CD4-positive, alpha-beta T cell (primary cell): ENCODE measurements at regions not wholly inside any gene's neighbourhood (a gene's known extent, or its start where the extent isn't known, plus 50 kb on each side); places are given as distances from the start of the nearest gene placed in this dataset.
"Not testable (repeated sequence)": the region's sequence is repeated elsewhere in the genome, so short reads cannot be mapped to it uniquely, and the experiment has no call there.

Experiments
- ATAC-seq: fragments of 200-7000 bp; cut with Tn5 transposase; one replicate; pipeline ENCODE4 v1.10.0; 2022; ENCODE audit warnings: mild to moderate bottlenecking; ENCODE audit not compliant: poor library complexity
- CTCF ChIA-PET: fragments of 350-600 bp; sonication (Branson Sonifier 250); formaldehyde crosslinking; loops from one replicate; lab custom pipeline; 2021; ENCODE audit warnings: antibody characterized with exemption, inconsistent platforms; lab: Charles Lee
- POLR2A ChIA-PET: fragments of 350-600 bp; sonication (Branson Sonifier 250); formaldehyde crosslinking; loops from one replicate; lab custom pipeline; 2021; ENCODE audit warnings: antibody characterized with exemption, inconsistent platforms; lab: Charles Lee
- DNase-seq, 14 experiments: peaks; one replicate each; pipeline ENCODE4 v3.0.0-alpha.2; 2013 to 2020; ENCODE audit warnings: mixed read lengths in 2 of 14
- H3K27ac ChIP-seq, 2 donors: one replicate each; pipeline versions ENCODE4 v1.5.1 to v1.7.0; 2013; ENCODE audit warnings: low read length in 2 of 2, low read depth in 1 of 2, mild to moderate bottlenecking in 1 of 2
- H3K27me3 ChIP-seq, 2 experiments: 1 replicate in 1 of 2; 2 replicates in 1 of 2; pipeline versions ENCODE4 v1.6.1 to v1.7.0; 2013; ENCODE audit warnings: low read length in 2 of 2, control low read depth in 1 of 2, mild to moderate bottlenecking in 1 of 2, moderate library complexity in 1 of 2; ENCODE audit not compliant: insufficient read depth in 2 of 2, control insufficient read depth in 1 of 2
- H3K36me3 ChIP-seq: one replicate; pipeline ENCODE4 v1.6.1; 2013; ENCODE audit warnings: low read length, control low read depth; ENCODE audit not compliant: insufficient read depth
- H3K4me1 ChIP-seq: one replicate; pipeline ENCODE4 v1.6.1; 2013; ENCODE audit warnings: low read length, control low read depth; ENCODE audit not compliant: insufficient read depth
- H3K4me3 ChIP-seq: one replicate; pipeline ENCODE4 v1.5.1; 2013; ENCODE audit warnings: mild to moderate bottlenecking, low read length, moderate library complexity
- H3K9me3 ChIP-seq, 2 experiments: 1 replicate in 1 of 2; 2 replicates in 1 of 2; pipeline versions ENCODE4 v1.6.1 to v1.7.0; 2013; ENCODE audit warnings: low read length in 2 of 2, mild to moderate bottlenecking in 2 of 2, control low read depth in 1 of 2, moderate library complexity in 1 of 2; ENCODE audit not compliant: control insufficient read depth in 1 of 2, insufficient read depth in 1 of 2
- H3K27ac Mint-ChIP-seq: one replicate; pipeline ENCODE4 v1.8.0; 2020; ENCODE audit warnings: mixed read lengths
- H3K27me3 Mint-ChIP-seq: one replicate; pipeline ENCODE4 v1.8.0; 2021; ENCODE audit warnings: mixed read lengths
- H3K36me3 Mint-ChIP-seq: one replicate; pipeline ENCODE4 v1.8.0; 2021; ENCODE audit warnings: low read depth, mixed read lengths
- H3K4me1 Mint-ChIP-seq: one replicate; pipeline ENCODE4 v1.8.0; 2021; ENCODE audit warnings: low read depth, mixed read lengths
- H3K4me3 Mint-ChIP-seq: one replicate; pipeline ENCODE4 v1.8.0; 2020; ENCODE audit warnings: mild to moderate bottlenecking, mixed read lengths
- H3K9me3 Mint-ChIP-seq: one replicate; pipeline ENCODE4 v1.8.0; 2020; ENCODE audit warnings: mixed read lengths
- CTCF ChIP-seq: fragments of 200-600 bp; IDR thresholded peaks from one replicate; pipeline ENCODE4 v1.8.0; 2022; ENCODE audit warnings: antibody characterized with exemption, mild to moderate bottlenecking
- intact Hi-C, 2 experiments: fragments of 100-400 bp; cut with DNase I in 1 of 2; cut with micrococcal nuclease in 1 of 2; formaldehyde crosslinking; loops; one replicate each; pipeline versions ENCODE4 v1.15.1 to v1.9.0; 2023 to 2025; cut with DNase I, micrococcal nuclease

DNA sequence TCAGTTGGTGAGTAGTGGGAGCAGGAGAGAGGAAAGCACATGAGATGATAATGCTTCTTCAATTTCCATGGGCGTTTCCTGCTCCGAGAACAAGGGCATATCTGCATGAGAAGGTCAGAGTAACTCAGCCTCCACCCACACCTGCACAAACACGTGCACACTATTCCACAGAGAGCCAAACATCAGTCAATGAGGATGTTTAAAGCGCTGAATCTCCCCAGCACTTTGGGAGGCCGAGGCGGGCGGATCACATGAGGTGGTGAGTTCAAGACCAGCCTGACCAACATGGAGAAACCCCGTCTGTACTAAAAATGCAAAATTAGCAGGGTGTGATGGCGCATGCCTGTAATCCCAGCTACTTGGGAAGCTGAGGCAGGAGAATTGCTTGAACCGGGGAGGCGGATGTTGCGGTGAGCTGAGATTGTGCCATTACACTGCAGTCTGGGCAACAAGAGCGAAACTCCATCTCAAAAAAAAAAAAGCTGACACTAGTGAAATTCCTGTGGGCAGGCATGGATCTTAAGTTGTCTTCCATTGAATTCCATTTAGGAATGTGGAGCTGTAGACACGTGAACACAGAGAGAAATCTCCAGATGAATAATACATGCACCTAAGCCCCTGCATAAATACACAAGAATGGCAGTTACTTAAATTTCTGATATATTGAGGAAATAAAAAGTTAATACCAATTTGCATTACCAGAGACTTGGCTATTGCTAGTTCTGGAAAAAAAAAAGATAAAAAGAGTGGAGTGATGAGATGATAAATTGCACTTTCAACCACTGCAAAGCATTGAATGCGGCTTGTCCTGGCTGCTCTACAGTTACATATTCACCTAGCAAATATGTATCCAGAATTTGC lies 1097.4 kb upstream of the TMEM132C start:
- no peak overlapping the region for H3K4me3 ChIP-seq
- Mint-ChIP-seq H3K4me3 (no peak overlapping the region), H3K27me3 (peaks cover 32% of the 10 kb centered on the region), H3K27ac (no peak overlapping the region), H3K9me3 (peaks cover 3% of the 10 kb centered on the region), H3K4me1 (peaks cover 1% of the 10 kb centered on the region), H3K36me3 (no peaks in the 10 kb centered on the region)
- H3K36me3 ChIP-seq: no peaks in the 10 kb centered on the region
- ATAC-seq (no peak), DNase-seq (no peak)
- H3K4me1 ChIP-seq: peaks cover 9% of the 10 kb centered on the region
- H3K27me3 ChIP-seq: peaks cover 0 to 5% of the 10 kb centered on the region in 2 experiments
- intact Hi-C loops: no loop called here
- no peak overlapping the region for H3K27ac ChIP-seq
- peaks cover 0 to 7% of the 10 kb centered on the region in 2 experiments for H3K9me3 ChIP-seq
- TF ChIP-seq CTCF: no peak
- ChIA-PET POLR2A (no interaction called here), CTCF (no interaction called here)

DNA sequence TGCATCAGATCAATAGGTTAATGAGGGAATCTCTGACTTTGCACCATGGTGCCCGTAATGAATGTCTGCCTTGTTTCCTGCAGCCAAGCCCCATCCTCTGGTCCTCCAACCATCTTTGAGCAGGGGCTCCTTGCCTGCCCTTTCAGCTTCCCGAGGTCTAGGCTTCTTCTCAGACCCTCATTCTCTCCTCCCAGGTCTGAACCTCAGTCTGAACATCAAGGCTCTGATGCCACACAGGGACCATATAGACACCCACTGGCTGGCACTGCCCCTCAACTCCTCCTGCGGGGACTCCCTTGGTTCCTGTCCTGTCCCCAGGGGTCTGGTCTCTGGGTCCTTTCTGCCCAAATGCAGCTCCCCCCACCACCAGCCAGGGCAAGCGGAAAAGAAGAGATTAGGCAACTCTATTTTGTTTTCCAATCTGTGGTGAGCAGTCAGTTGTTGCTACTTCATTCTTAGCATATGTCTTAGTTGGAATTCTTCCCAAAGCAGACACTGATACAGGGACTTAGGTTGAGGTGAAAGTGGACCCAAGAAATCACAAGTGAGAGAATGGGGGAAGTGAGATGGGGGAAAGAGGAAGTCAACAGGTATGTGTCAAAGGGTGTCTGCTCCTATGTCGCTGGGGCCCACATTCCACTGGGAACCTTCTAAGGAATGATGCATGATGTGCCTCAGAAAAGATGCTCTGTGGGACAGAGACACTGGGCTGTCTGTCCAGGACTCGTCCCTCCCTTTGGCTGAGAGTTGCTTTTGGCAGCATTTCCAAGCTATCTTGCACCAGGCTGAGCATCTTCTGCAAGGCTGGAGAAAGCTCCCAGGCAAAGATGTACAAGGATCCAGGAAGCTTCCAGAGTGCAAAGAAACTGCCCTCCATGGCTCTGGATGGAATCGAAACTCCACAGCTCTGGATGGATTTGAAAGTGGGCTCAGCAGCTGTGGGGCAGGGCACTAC lies 1096.5 kb upstream of the TMEM132C start:
- H3K9me3 Mint-ChIP-seq: peaks cover 3% of the 10 kb centered on the region
- no peaks in the 10 kb centered on the region for H3K4me1 Mint-ChIP-seq
- Histone ChIP-seq H3K27ac (no peak overlapping the region), H3K36me3 (no peaks in the 10 kb centered on the region), H3K4me3 (no peak overlapping the region), H3K27me3 (peaks cover 0 to 3% of the 10 kb centered on the region in 2 experiments), H3K4me1 (peaks cover 8% of the 10 kb centered on the region), H3K9me3 (peaks cover 0 to 11% of the 10 kb centered on the region in 2 experiments)
- DNase-seq (no peak), ATAC-seq (no peak)
- ChIA-PET POLR2A (no interaction called here), CTCF (no interaction called here)
- no peak for TF ChIP-seq CTCF
- H3K27me3 Mint-ChIP-seq: peaks cover 32% of the 10 kb centered on the region
- no peak overlapping the region for H3K4me3 Mint-ChIP-seq
- intact Hi-C loops: no loop called here
- H3K36me3 Mint-ChIP-seq: no peaks in the 10 kb centered on the region
- H3K27ac Mint-ChIP-seq: no peak overlapping the region

DNA sequence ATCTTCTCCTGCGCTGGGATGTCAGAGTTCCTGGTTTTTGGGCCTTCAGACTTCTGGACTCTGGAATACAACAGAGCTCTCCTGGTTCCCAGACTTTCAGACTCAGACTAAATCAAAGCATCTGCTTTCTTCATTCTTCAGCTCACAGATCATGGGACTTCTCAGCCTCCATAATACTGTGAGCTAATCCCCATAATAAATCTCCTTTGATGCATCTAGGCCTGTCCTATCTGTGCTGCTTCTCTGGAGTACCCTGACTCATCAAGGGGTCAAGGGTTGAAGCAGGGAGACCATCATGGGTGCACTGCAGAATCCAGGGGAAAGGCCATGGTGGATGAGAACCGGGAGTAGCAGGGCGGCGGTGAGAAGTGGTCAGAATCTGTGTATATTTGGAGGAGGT lies 1094.1 kb upstream of the TMEM132C start:
- intact Hi-C loops: no loop called here
- Histone ChIP-seq H3K4me1 (no peaks in the 10 kb centered on the region), H3K27me3 (no peaks in the 10 kb centered on the region), H3K27ac (no peak overlapping the region), H3K9me3 (peaks cover 5 to 20% of the 10 kb centered on the region in 2 experiments), H3K4me3 (no peak overlapping the region), H3K36me3 (no peaks in the 10 kb centered on the region)
- no peak for DNase-seq
- Mint-ChIP-seq H3K9me3 (peaks cover 9% of the 10 kb centered on the region), H3K36me3 (no peaks in the 10 kb centered on the region), H3K4me1 (no peaks in the 10 kb centered on the region), H3K27me3 (peaks cover 32% of the 10 kb centered on the region), H3K4me3 (no peak overlapping the region), H3K27ac (no peak overlapping the region)
- no peak for TF ChIP-seq CTCF
- POLR2A ChIA-PET: no interaction called here
- CTCF ChIA-PET: no interaction called here
- no peak for ATAC-seq

DNA sequence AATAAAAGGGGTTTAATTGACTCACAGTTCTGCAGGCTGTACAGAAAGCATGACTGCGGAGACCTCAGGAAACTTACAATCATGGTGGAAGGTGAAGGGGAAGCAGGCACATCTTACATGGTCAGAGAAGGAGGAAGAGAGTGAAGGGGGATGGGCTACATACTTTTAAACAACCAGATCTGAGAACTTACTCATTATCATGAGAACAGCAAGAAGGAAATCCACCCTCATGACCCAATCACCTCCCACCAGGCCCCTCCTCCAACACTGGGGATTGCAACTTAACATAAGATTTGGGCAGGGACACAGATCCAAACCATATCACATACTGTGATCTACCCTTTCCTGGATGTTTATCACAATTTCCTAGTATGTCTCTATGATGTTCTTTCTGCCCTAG lies 1093.0 kb upstream of the TMEM132C start:
- POLR2A ChIA-PET, H3K4me3 ChIP-seq, H3K27me3 ChIP-seq, intact Hi-C loops, H3K27ac Mint-ChIP-seq, H3K36me3 Mint-ChIP-seq, H3K4me1 ChIP-seq, H3K27ac ChIP-seq, H3K4me1 Mint-ChIP-seq, ATAC-seq, CTCF ChIA-PET, DNase-seq, H3K36me3 ChIP-seq, H3K4me3 Mint-ChIP-seq: not testable (repeated sequence)
- H3K9me3 ChIP-seq: peaks cover 5 to 23% of the 10 kb centered on the region in 2 experiments
- peaks cover 15% of the 10 kb centered on the region for H3K9me3 Mint-ChIP-seq
- peaks cover 27% of the 10 kb centered on the region for H3K27me3 Mint-ChIP-seq
